ENCODE measurements at regions not wholly inside any gene's neighbourhood (a gene's known extent, or its start where the extent isn't known, plus 50 kb on each side); places are given as distances from the start of the nearest gene placed in this dataset.

DNA sequence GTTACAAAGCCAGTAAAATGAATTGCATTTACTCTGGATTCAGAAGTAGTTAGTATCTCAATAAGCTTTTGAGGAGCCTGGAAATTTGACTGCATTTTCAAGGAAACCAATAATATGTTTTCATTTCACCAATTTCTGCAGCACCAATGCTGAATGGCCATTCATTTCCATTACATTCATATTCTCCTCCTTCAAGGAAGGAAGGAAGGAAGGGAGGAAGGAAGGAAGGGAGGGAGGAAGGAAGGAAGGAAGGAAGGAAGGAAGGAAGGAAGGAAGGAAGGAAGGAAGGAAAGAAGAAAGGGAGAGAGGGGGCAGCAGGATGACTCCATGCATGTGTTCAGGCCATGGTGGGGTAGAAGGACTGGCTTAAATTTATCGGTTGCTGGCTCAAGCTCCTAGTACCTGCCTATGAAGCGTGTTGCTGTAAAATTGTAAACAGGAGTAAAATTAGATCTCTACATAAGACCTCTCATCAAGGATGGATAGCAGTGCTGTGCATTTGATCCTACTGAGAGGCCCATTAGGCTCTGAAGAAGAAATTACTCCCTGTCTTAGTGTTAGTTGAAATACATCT is 498.8 kb upstream of the TNC start:
- Mint-ChIP-seq H3K27me3 (no peaks in the 10 kb centered on the region), H3K9me3 (peaks cover 9% of the 10 kb centered on the region), H3K4me1 (no peaks in the 10 kb centered on the region), H3K4me3 (no peak overlapping the region), H3K36me3 (ENCODE audit: low read depth) (no peaks in the 10 kb centered on the region), H3K27ac (no peak overlapping the region)
- ATAC-seq (no peak), DNase-seq (no peak)

GRCh38 chr9:115625251-115625650 is 507.3 kb upstream of the TNC start:
- H3K4me3 Mint-ChIP-seq, result no peak overlapping the region
- no peaks in the 10 kb centered on the region for H3K36me3 Mint-ChIP-seq (ENCODE audit: low read depth)
- ATAC-seq (no peak), DNase-seq (no peak)
- no peaks in the 10 kb centered on the region for H3K4me1 Mint-ChIP-seq
- H3K9me3 Mint-ChIP-seq, result peaks cover 8% of the 10 kb centered on the region
- H3K27me3 Mint-ChIP-seq, result peaks cover 1% of the 10 kb centered on the region
- H3K27ac Mint-ChIP-seq, result no peak overlapping the region

GRCh38 chr9:115625954-115626353 is 508.0 kb upstream of the TNC start:
- no peak overlapping the region for H3K27ac Mint-ChIP-seq
- DNase-seq (no peak), ATAC-seq (no peak)
- H3K36me3 Mint-ChIP-seq (ENCODE audit: low read depth), result no peaks in the 10 kb centered on the region
- peaks cover 1% of the 10 kb centered on the region for H3K27me3 Mint-ChIP-seq
- no peak overlapping the region for H3K4me3 Mint-ChIP-seq
- H3K4me1 Mint-ChIP-seq, result no peaks in the 10 kb centered on the region
- peaks cover 4% of the 10 kb centered on the region for H3K9me3 Mint-ChIP-seq

GRCh38 chr9:115627511-115627910 is 509.6 kb upstream of the TNC start:
- DNase-seq, result no peak

GRCh38 chr9:115628426-115628825 is 510.5 kb upstream of the TNC start:
- no peaks in the 10 kb centered on the region for H3K36me3 Mint-ChIP-seq (ENCODE audit: low read depth)
- DNase-seq (no peak), ATAC-seq (no peak)
- H3K4me3 Mint-ChIP-seq, result no peak overlapping the region
- H3K27me3 Mint-ChIP-seq, result peaks cover 1% of the 10 kb centered on the region
- no peaks in the 10 kb centered on the region for H3K4me1 Mint-ChIP-seq
- H3K27ac Mint-ChIP-seq, result no peak overlapping the region
- H3K9me3 Mint-ChIP-seq, result no peaks in the 10 kb centered on the region

More at GRCh38 chr9:115627511-115627910, 509.6 kb upstream of the TNC start:
- peaks cover 1% of the 10 kb centered on the region for H3K27me3 Mint-ChIP-seq
- H3K9me3 Mint-ChIP-seq, result no peaks in the 10 kb centered on the region
- ATAC-seq, result no peak
- no peaks in the 10 kb centered on the region for H3K4me1 Mint-ChIP-seq
- H3K27ac Mint-ChIP-seq, result no peak overlapping the region
- no peak overlapping the region for H3K4me3 Mint-ChIP-seq
- no peaks in the 10 kb centered on the region for H3K36me3 Mint-ChIP-seq (ENCODE audit: low read depth)

GRCh38 chr9:115629879-115630840 is 512.2 kb upstream of the TNC start:
- H3K36me3 Mint-ChIP-seq (ENCODE audit: low read depth), result no peaks in the 10 kb centered on the region

GRCh38 chr9:115632391-115632790 is 514.4 kb upstream of the TNC start:
- Mint-ChIP-seq H3K27me3 (peaks cover 1% of the 10 kb centered on the region), H3K36me3 (ENCODE audit: low read depth) (no peaks in the 10 kb centered on the region), H3K27ac (no peak overlapping the region), H3K4me3 (no peak overlapping the region), H3K4me1 (no peaks in the 10 kb centered on the region), H3K9me3 (no peaks in the 10 kb centered on the region)
- ATAC-seq (no peak), DNase-seq (no peak)

More at GRCh38 chr9:115629879-115630840, 512.2 kb upstream of the TNC start:
- Mint-ChIP-seq H3K27me3 (peaks cover 1% of the 10 kb centered on the region), H3K4me3 (no peak overlapping the region), H3K9me3 (no peaks in the 10 kb centered on the region), H3K27ac (no peak overlapping the region), H3K4me1 (no peaks in the 10 kb centered on the region)
- ATAC-seq, result no peak
- no peak for DNase-seq

- Mint-ChIP-seq H3K9me3 (no peaks in the 10 kb centered on the region), H3K4me3 (no peak overlapping the region), H3K27ac (no peak overlapping the region), H3K27me3 (peaks cover 1% of the 10 kb centered on the region), H3K36me3 (ENCODE audit: low read depth) (no peaks in the 10 kb centered on the region), H3K4me1 (no peaks in the 10 kb centered on the region)
- ATAC-seq, result no peak
- DNase-seq, result no peak
Observed at GRCh38 chr9:115633104-115633503, 515.1 kb upstream of the TNC start.

DNA sequence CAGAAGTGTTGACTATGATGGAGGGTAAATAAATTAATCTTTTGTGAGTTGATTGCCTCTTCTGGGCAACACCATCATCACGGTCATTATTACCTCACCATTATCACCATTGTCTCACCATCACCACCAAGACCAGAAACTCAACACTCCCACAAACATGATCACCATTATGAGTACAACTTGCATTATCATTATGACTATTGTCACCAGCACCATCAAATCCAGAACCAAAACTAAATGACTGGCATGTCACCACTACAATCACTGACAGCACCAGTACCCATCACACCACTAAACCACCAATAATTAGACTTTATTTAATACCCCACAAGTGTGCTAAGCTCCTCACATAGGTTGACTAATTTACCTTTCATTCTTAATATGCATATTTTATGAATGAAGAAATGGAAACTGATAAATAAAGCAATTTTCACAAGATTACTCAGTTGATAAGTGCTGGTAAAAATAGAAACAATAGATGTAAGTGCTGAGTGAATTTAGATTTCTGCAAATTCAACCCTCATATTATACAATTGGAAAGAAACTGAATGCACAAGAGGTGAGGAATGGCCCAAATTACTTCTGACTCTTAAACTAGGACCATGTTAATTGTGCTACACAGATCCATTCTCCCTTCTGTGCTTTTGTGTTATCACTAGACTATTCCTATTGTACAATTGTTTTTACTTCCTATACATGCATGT is 517.8 kb upstream of the PAPPA start:
- Mint-ChIP-seq H3K36me3 (ENCODE audit: low read depth) (no peaks in the 10 kb centered on the region), H3K4me1 (no peaks in the 10 kb centered on the region), H3K4me3 (no peak overlapping the region), H3K27me3 (no peaks in the 10 kb centered on the region), H3K27ac (no peak overlapping the region), H3K9me3 (no peaks in the 10 kb centered on the region)
- DNase-seq (no peak), ATAC-seq (no peak)

GRCh38 chr9:115636596-115636995 is 517.0 kb upstream of the PAPPA start:
- ATAC-seq (no peak), DNase-seq (no peak)
- Mint-ChIP-seq H3K9me3 (no peaks in the 10 kb centered on the region), H3K36me3 (ENCODE audit: low read depth) (no peaks in the 10 kb centered on the region), H3K27ac (no peak overlapping the region), H3K4me3 (no peak overlapping the region), H3K4me1 (no peaks in the 10 kb centered on the region), H3K27me3 (no peaks in the 10 kb centered on the region)

DNA sequence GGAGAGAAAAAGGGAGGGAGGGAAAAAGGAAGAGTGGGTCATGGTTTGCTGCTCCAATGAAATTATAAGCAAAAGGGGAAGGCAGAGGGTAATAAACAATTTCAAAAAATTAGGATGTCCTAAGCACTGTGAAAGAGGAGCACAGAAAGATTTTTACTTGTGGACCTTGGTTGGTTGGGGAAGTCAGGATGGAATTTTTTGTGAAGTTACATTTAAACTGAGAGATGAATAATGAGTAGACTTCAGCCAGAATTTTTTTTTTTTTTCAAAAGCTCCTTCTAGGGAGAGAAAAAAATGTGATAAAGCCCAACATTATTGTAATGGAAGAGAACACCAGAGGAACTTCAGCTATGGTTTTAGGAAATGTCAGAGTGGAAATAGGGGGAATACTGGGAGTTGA is 515.9 kb upstream of the PAPPA start:
- H3K4me1 Mint-ChIP-seq, result no peaks in the 10 kb centered on the region
- no peaks in the 10 kb centered on the region for H3K36me3 Mint-ChIP-seq (ENCODE audit: low read depth)
- ATAC-seq (no peak), DNase-seq (no peak)
- H3K9me3 Mint-ChIP-seq, result no peaks in the 10 kb centered on the region
- no peak overlapping the region for H3K27ac Mint-ChIP-seq
- H3K27me3 Mint-ChIP-seq, result no peaks in the 10 kb centered on the region
- no peak overlapping the region for H3K4me3 Mint-ChIP-seq

- Mint-ChIP-seq H3K9me3 (no peaks in the 10 kb centered on the region), H3K4me1 (no peaks in the 10 kb centered on the region), H3K36me3 (ENCODE audit: low read depth) (no peaks in the 10 kb centered on the region), H3K27ac (no peak overlapping the region), H3K4me3 (no peak overlapping the region), H3K27me3 (no peaks in the 10 kb centered on the region)
- DNase-seq (no peak), ATAC-seq (no peak)
Observed at GRCh38 chr9:115640887-115641286, 512.7 kb upstream of the PAPPA start.

- Mint-ChIP-seq H3K4me3 (no peak overlapping the region), H3K4me1 (no peaks in the 10 kb centered on the region), H3K27me3 (no peaks in the 10 kb centered on the region), H3K36me3 (ENCODE audit: low read depth) (no peaks in the 10 kb centered on the region), H3K9me3 (no peaks in the 10 kb centered on the region), H3K27ac (no peak overlapping the region)
- ATAC-seq (no peak), DNase-seq (no peak)
Observed at GRCh38 chr9:115642285-115642684, 511.3 kb upstream of the PAPPA start.

- Mint-ChIP-seq H3K27ac (no peak overlapping the region), H3K36me3 (ENCODE audit: low read depth) (no peaks in the 10 kb centered on the region), H3K4me1 (no peaks in the 10 kb centered on the region), H3K4me3 (no peak overlapping the region), H3K9me3 (no peaks in the 10 kb centered on the region), H3K27me3 (no peaks in the 10 kb centered on the region)
- ATAC-seq (no peak), DNase-seq (no peak)
Observed at GRCh38 chr9:115643948-115644727, 509.5 kb upstream of the PAPPA start.
